ENCODE measurements at regions not wholly inside any gene's neighbourhood (a gene's known extent, or its start where the extent isn't known, plus 50 kb on each side); places are given as distances from the start of the nearest gene placed in this dataset.
"Not testable (repeated sequence)": the region's sequence is repeated elsewhere in the genome, so short reads cannot be mapped to it uniquely, and the experiment has no call there.

GRCh38 chr3:173217127-173217526, 76.1 kb upstream of the SPATA16 start:
- no peak for DNase-seq (ENCODE audit: low spot score)

- no peak for DNase-seq (ENCODE audit: low spot score)
These were observed 75.0 kb upstream of the SPATA16 start for GRCh38 chr3:173216063-173216462.

GRCh38 chr3:173214576-173214975, 73.5 kb upstream of the SPATA16 start:
- DNase-seq (ENCODE audit: low spot score), result no peak

- DNase-seq (ENCODE audit: low spot score), result no peak
These were observed 58.5 kb upstream of the SPATA16 start for GRCh38 chr3:173199568-173199967.

- not testable (repeated sequence) for DNase-seq (ENCODE audit: low spot score)
These were observed 53.8 kb upstream of the SPATA16 start for GRCh38 chr3:173194868-173195267.

GRCh38 chr3:173191611-173192010, 50.6 kb upstream of the SPATA16 start:
- DNase-seq (ENCODE audit: low spot score), result no peak

Data from SK-N-DZ (cell line).